H1 (cell line): ENCODE measurements at regions not wholly inside any gene's neighbourhood (a gene's known extent, or its start where the extent isn't known, plus 50 kb on each side); places are given as distances from the start of the nearest gene placed in this dataset.

Source experiments
- CTCF ChIA-PET: fragments of 300-600 bp; sonication (Branson Sonifier 250); formaldehyde crosslinking; loops from one replicate; lab custom pipeline; 2021; ENCODE audit not compliant: partially characterized antibody; lab: Charles Lee
- POLR2A ChIA-PET: fragments of 300-600 bp; sonication (Branson Sonifier 250); formaldehyde crosslinking; loops from one replicate; lab custom pipeline; 2021; ENCODE audit warnings: inconsistent platforms; ENCODE audit not compliant: partially characterized antibody; lab: Charles Lee
- DNase-seq, 2 experiments: peaks; one replicate each; pipeline versions ENCODE4 v3.0.0 to v3.0.0-alpha.2; 2010 to 2022; ENCODE audit warnings: low spot score in 2 of 2, low read depth in 1 of 2, mixed read lengths in 1 of 2
- FAIRE-seq: peaks from 2 replicates; lab custom pipeline; 2011; peaks lifted over from hg19 to GRCh38; lab: Jason Lieb, UNC
- H2AFZ ChIP-seq: 2 replicates; pipeline ENCODE4 v1.8.1; 2012; ENCODE audit warnings: low read length, inconsistent platforms
- H2AK5ac ChIP-seq: 2 replicates; pipeline ENCODE4 v1.6.1; 2013; ENCODE audit warnings: low read depth, low read length
- H2BK120ac ChIP-seq: replicated peaks from 2 replicates; pipeline ENCODE3; 2013; ENCODE audit warnings: low read depth, low read length, inconsistent platforms
- H2BK12ac ChIP-seq: 2 replicates; pipeline ENCODE4 v1.6.1; 2013; ENCODE audit warnings: low read depth, low read length
- H2BK15ac ChIP-seq: 2 replicates; pipeline ENCODE4 v1.6.1; 2013; ENCODE audit warnings: low read length
- H2BK20ac ChIP-seq: 2 replicates; pipeline ENCODE4 v1.6.1; 2013; ENCODE audit warnings: low read length
- H2BK5ac ChIP-seq: 2 replicates; pipeline ENCODE4 v1.6.1; 2013; ENCODE audit warnings: low read depth, low read length
- H3K14ac ChIP-seq: 2 replicates; pipeline ENCODE4 v1.6.1; 2013; ENCODE audit warnings: inconsistent platforms; ENCODE audit not compliant: insufficient read length
- H3K18ac ChIP-seq: 2 replicates; pipeline ENCODE4 v1.6.1; 2013; ENCODE audit warnings: low read length; ENCODE audit errors: extremely low read depth
- H3K23ac ChIP-seq: 2 replicates; pipeline ENCODE4 v1.6.1; 2013; ENCODE audit warnings: inconsistent platforms; ENCODE audit not compliant: insufficient read length
- H3K23me2 ChIP-seq: 2 replicates; pipeline ENCODE4 v1.6.1; 2013; ENCODE audit warnings: low read depth, low read length
- H3K27ac ChIP-seq: 2 replicates; pipeline ENCODE4 v1.6.1; 2011; ENCODE audit warnings: low read depth, low read length, inconsistent platforms
- H3K27me3 ChIP-seq, 4 experiments: replicated peaks in 1 of 4; 1 replicate in 1 of 4; 2 replicates in 3 of 4; pipeline versions ENCODE4 v1.6.1 to v1.8.1; 2011 to 2013; ENCODE audit warnings: low read length in 3 of 4, mild to moderate bottlenecking in 3 of 4, inconsistent platforms in 2 of 4, mixed read lengths in 2 of 4, moderate library complexity in 1 of 4; ENCODE audit not compliant: control insufficient read depth in 3 of 4, insufficient read depth in 3 of 4; ENCODE audit errors: extremely low read depth in 1 of 4
- H3K36me3 ChIP-seq, 4 experiments: 2 replicates each; pipeline versions ENCODE4 v1.6.1 to v1.8.1; 2011 to 2013; ENCODE audit warnings: mild to moderate bottlenecking in 4 of 4, low read length in 3 of 4, moderate library complexity in 2 of 4, control low read depth in 1 of 4, inconsistent platforms in 1 of 4; ENCODE audit not compliant: insufficient read depth in 4 of 4, control insufficient read depth in 2 of 4
- H3K4ac ChIP-seq: replicated peaks from 2 replicates; pipeline ENCODE3; 2013; ENCODE audit warnings: low read length, low read depth, mixed read lengths, inconsistent platforms; ENCODE audit not compliant: insufficient read length
- H3K4me1 ChIP-seq, 4 experiments: replicated peaks in 1 of 4; 1 replicate in 1 of 4; 2 replicates in 3 of 4; pipeline versions ENCODE4 v1.6.1 to v1.8.1; 2011 to 2013; ENCODE audit warnings: low read length in 3 of 4, inconsistent platforms in 2 of 4, mixed read lengths in 1 of 4; ENCODE audit not compliant: insufficient read depth in 4 of 4, control insufficient read depth in 3 of 4
- H3K4me2 ChIP-seq, 2 experiments: 2 replicates each; pipeline versions ENCODE4 v1.6.1 to v1.8.1; 2011 to 2013; ENCODE audit warnings: low read depth in 2 of 2, low read length in 2 of 2, control low read depth in 1 of 2, inconsistent platforms in 1 of 2, mild to moderate bottlenecking in 1 of 2; ENCODE audit not compliant: insufficient read depth in 1 of 2
- H3K4me3 ChIP-seq, 4 experiments: fragments of 200-600, 300-600 bp in 1 of 4; sonication (generic), shearing (Covaris generic), sonication (Bioruptor Twin) in 1 of 4; 2 replicates each; pipeline versions ENCODE4 v1.5.1 to v1.8.1; 2011 to 2016; ENCODE audit warnings: low read length in 4 of 4, low read depth in 3 of 4, control low read depth in 2 of 4, inconsistent platforms in 2 of 4, mild to moderate bottlenecking in 2 of 4, mixed read lengths in 1 of 4, moderate library complexity in 1 of 4; ENCODE audit not compliant: insufficient read depth in 2 of 4; ENCODE audit errors: extremely low read depth in 1 of 4
- H3K56ac ChIP-seq: replicated peaks from 2 replicates; pipeline ENCODE3; 2013; ENCODE audit warnings: low read depth, mild to moderate bottlenecking, mixed read lengths, low read length, inconsistent platforms; ENCODE audit not compliant: insufficient read length
- H3K79me1 ChIP-seq: 2 replicates; pipeline ENCODE4 v1.6.1; 2013; ENCODE audit warnings: low read depth, low read length, control low read depth
- H3K79me2 ChIP-seq, 2 experiments: 2 replicates each; pipeline versions ENCODE4 v1.6.1 to v1.8.1; 2012 to 2013; ENCODE audit warnings: low read length in 2 of 2, mild to moderate bottlenecking in 2 of 2, inconsistent platforms in 1 of 2; ENCODE audit not compliant: insufficient read depth in 2 of 2, control insufficient read depth in 1 of 2
- H3K9ac ChIP-seq, 4 experiments: replicated peaks in 1 of 4; 1 replicate in 1 of 4; 2 replicates in 3 of 4; pipeline versions ENCODE4 v1.6.1 to v1.8.1; 2011 to 2013; ENCODE audit warnings: low read depth in 3 of 4, low read length in 3 of 4, control low read depth in 2 of 4, mild to moderate bottlenecking in 2 of 4, moderate library complexity in 2 of 4, inconsistent platforms in 1 of 4; ENCODE audit errors: extremely low read depth in 1 of 4
- H3K9me3 ChIP-seq, 2 experiments: 2 replicates each; pipeline versions ENCODE4 v1.6.1 to v1.8.1; 2012 to 2013; ENCODE audit warnings: mild to moderate bottlenecking in 2 of 2, moderate library complexity in 2 of 2, control low read depth in 1 of 2, inconsistent platforms in 1 of 2, low read depth in 1 of 2, low read length in 1 of 2, mixed read lengths in 1 of 2; ENCODE audit not compliant: insufficient read depth in 2 of 2
- H4K20me1 ChIP-seq, 2 experiments: replicated peaks in 1 of 2; 2 replicates each; pipeline versions ENCODE3 to v1.8.1; 2011 to 2013; ENCODE audit warnings: inconsistent platforms in 2 of 2, low read length in 2 of 2, mild to moderate bottlenecking in 1 of 2; ENCODE audit not compliant: insufficient read depth in 2 of 2, control insufficient read depth in 1 of 2
- H4K5ac ChIP-seq: 2 replicates; pipeline ENCODE4 v1.6.1; 2013; ENCODE audit warnings: low read length, low read depth, mixed read lengths, inconsistent platforms; ENCODE audit not compliant: insufficient read length
- H4K8ac ChIP-seq: 2 replicates; pipeline ENCODE4 v1.8.0; 2013; ENCODE audit warnings: mild to moderate bottlenecking, moderate library complexity, low read length, inconsistent platforms; ENCODE audit not compliant: insufficient read depth; ENCODE audit errors: extremely low read depth
- H4K91ac ChIP-seq: replicated peaks from 2 replicates; pipeline ENCODE3; 2013; ENCODE audit warnings: low read length, mixed read lengths, inconsistent platforms; ENCODE audit not compliant: insufficient read length
- ATF3 ChIP-seq: IDR thresholded peaks from 2 replicates; pipeline ENCODE4 v1.6.1; 2011; ENCODE audit warnings: low read depth, mild to moderate bottlenecking, low read length; ENCODE audit not compliant: insufficient read depth
- BACH1 ChIP-seq: IDR thresholded peaks from 2 replicates; pipeline ENCODE4 v1.6.1; 2012; ENCODE audit warnings: low read length, improper control_type of control experiment
- BRCA1 ChIP-seq: IDR thresholded peaks from 2 replicates; pipeline ENCODE4 v1.6.1; 2012; ENCODE audit warnings: low read depth, low read length, improper control_type of control experiment
- CBX8 ChIP-seq: fragments of 300-800, 300-1000 bp; sonication (generic); IDR thresholded peaks from 2 replicates; pipeline ENCODE4 v1.7.1; 2016; ENCODE audit warnings: low read depth, low read length, borderline replicate concordance
- JUND ChIP-seq: IDR thresholded peaks from 2 replicates; pipeline ENCODE4 v1.6.1; 2011; ENCODE audit warnings: mild to moderate bottlenecking, improper control_type of control experiment, low read length
- MAFK ChIP-seq: IDR thresholded peaks from 2 replicates; pipeline ENCODE4 v1.6.1; 2012; ENCODE audit warnings: low read depth, mild to moderate bottlenecking, improper control_type of control experiment, low read length
- MAX ChIP-seq: IDR thresholded peaks from 2 replicates; pipeline ENCODE4 v1.6.1; 2012; ENCODE audit warnings: inconsistent platforms
- NANOG ChIP-seq: IDR thresholded peaks from 2 replicates; pipeline ENCODE4 v1.6.1; 2011; ENCODE audit warnings: low read length, low read depth, mild to moderate bottlenecking, inconsistent platforms; ENCODE audit not compliant: insufficient read depth, poor library complexity, severe bottlenecking
- POU5F1 ChIP-seq: IDR thresholded peaks from 2 replicates; pipeline ENCODE4 v1.6.1; 2011; ENCODE audit warnings: low read depth, mild to moderate bottlenecking, low read length, moderate library complexity
- SIN3A ChIP-seq, 2 experiments: IDR thresholded peaks in 1 of 2; conservative IDR thresholded peaks in 1 of 2; 2 replicates each; pipeline ENCODE4 v1.6.1; 2011 to 2012; ENCODE audit warnings: low read length in 2 of 2, improper control_type of control experiment in 1 of 2, low read depth in 1 of 2, mild to moderate bottlenecking in 1 of 2
- SP1 ChIP-seq: IDR thresholded peaks from 2 replicates; pipeline ENCODE4 v1.6.1; 2011; ENCODE audit warnings: low read depth, low read length
- SRF ChIP-seq: IDR thresholded peaks from 2 replicates; pipeline ENCODE4 v1.6.1; 2011; ENCODE audit warnings: mild to moderate bottlenecking, low read depth, low read length, moderate library complexity
- YY1 ChIP-seq: IDR thresholded peaks from 2 replicates; pipeline ENCODE4 v1.6.1; 2011; ENCODE audit warnings: low read depth, mild to moderate bottlenecking, low read length
- WGBS, 2 experiments: shearing (Covaris generic) in 1 of 2; methylation state at CpG; one replicate each; pipeline versions ENCODE4 v1.1.6 to v1.1.7; 2013 to 2015; ENCODE audit warnings: low lambda C conversion rate in 2 of 2, mixed read lengths in 2 of 2, inconsistent platforms in 1 of 2, low coverage in 1 of 2, missing lambda C conversion rate in 1 of 2; ENCODE audit not compliant: insufficient replicate concordance in 2 of 2, insufficient coverage in 1 of 2, insufficient read length in 1 of 2; ENCODE audit errors: extremely low coverage in 1 of 2, missing lambda C conversion rate in 1 of 2; 5-methylcytosine and 5-hydroxymethylcytosine counted together

GRCh38 chr2:128374711-128375413, 56.2 kb upstream of the HS6ST1 start:
- no peak overlapping the region for H4K91ac ChIP-seq
- peaks cover 0 to 15% (median 6%) of the 10 kb centered on the region in 4 experiments; a peak in 4 of 7 replicates for H3K4me1 ChIP-seq
- H3K14ac ChIP-seq: no peak overlapping the region
- H3K56ac ChIP-seq: no peak overlapping the region
- H2BK15ac ChIP-seq: no peak overlapping the region
- no peak overlapping the region for H3K4ac ChIP-seq
- H2BK12ac ChIP-seq: no peak overlapping the region
- H3K9ac ChIP-seq: no peak overlapping the region
- no peaks in the 10 kb centered on the region for H3K79me1 ChIP-seq
- H3K4me2 ChIP-seq: no peak overlapping the region
- H2BK5ac ChIP-seq: no peak overlapping the region
- no peak overlapping the region for H2AK5ac ChIP-seq
- H3K79me2 ChIP-seq: no peaks in the 10 kb centered on the region
- no peak overlapping the region for H2BK20ac ChIP-seq
- no peak overlapping the region for H2AFZ ChIP-seq
- POLR2A ChIA-PET: interaction anchor here (0.6 kb wide), 1 partner anchor 35 kb away, joined by 3 read pairs; no protein-coding TSS in a partner anchor
- 91% methylated on average over 18 of the region's 19 CpGs; no CpG with 5 or more reads in 1 of the 2 experiments for WGBS, 2 experiments
- DNase-seq (no peak), FAIRE-seq (no peak)
- no peaks in the 10 kb centered on the region for H3K9me3 ChIP-seq
- peaks cover 0 to 5% (median 0%) of the 10 kb centered on the region in 4 experiments; a peak in 4 of 7 replicates for H3K27me3 ChIP-seq
- CTCF ChIA-PET: interaction anchor here (0.7 to 2.1 kb wide), 3 partner anchors 10 to 14 kb away, joined by 4 to 10 read pairs (median 6); no protein-coding TSS in a partner anchor
- no peaks in the 10 kb centered on the region for H4K20me1 ChIP-seq
- H3K23ac ChIP-seq: no peak overlapping the region
- no peaks in the 10 kb centered on the region for H3K36me3 ChIP-seq
- H3K27ac ChIP-seq: no peak overlapping the region
- H4K5ac ChIP-seq: no peak overlapping the region
- H3K18ac ChIP-seq: no peak overlapping the region
- no peak for TF ChIP-seq BACH1
- no peak for TF ChIP-seq SRF
- TF ChIP-seq SP1: no peak
- TF ChIP-seq JUND: no peak
- TF ChIP-seq POU5F1: no peak
- TF ChIP-seq YY1: no peak
- TF ChIP-seq SIN3A (conservative IDR thresholded peaks at IDR 0.05 in 1 of 2, IDR thresholded peaks at IDR 0.05 in 1 of 2; ENCODE audit: low read depth in 1 of 2, low read length in 2 of 2): no peak
- TF ChIP-seq MAFK: no peak
- no peak for TF ChIP-seq CBX8
- TF ChIP-seq MAX: no peak
- TF ChIP-seq ATF3: no peak
- no peak for TF ChIP-seq NANOG
- no peak for TF ChIP-seq BRCA1
- H3K23me2 ChIP-seq: no peaks in the 10 kb centered on the region
- no peak overlapping the region for H4K8ac ChIP-seq
- no peak overlapping the region for H3K4me3 ChIP-seq
- no peak overlapping the region for H2BK120ac ChIP-seq
